ENCODE measurements at regions not wholly inside any gene's neighbourhood (a gene's known extent, or its start where the extent isn't known, plus 50 kb on each side); places are given as distances from the start of the nearest gene placed in this dataset.

GRCh38 chr7:33729726-33730125, 175.6 kb upstream of the BMPER start:
- DNase-seq, result no peak

GRCh38 chr7:33730958-33731357, 174.4 kb upstream of the BMPER start:
- DNase-seq, result no peak

DNA sequence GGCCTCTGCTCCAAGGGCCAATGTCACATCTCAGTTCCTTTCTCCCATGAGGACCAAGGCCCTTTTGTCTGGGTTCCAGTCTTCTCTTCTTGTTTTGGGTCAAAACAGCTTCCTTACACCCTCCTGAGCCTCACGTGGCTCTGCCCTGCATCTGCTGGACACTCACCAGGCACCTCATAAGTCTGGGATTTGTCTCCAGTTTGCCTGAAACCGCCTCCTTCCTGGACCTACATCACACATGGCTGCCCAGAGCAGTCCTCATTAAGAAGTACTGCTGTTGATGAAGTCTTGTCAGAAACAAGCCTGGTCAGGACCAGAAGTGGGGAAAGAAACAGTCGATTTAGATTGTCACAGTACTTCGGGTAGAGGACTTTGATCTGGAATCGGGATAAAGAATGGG, 173.4 kb upstream of the BMPER start:
- DNase-seq, result no peak

DNA sequence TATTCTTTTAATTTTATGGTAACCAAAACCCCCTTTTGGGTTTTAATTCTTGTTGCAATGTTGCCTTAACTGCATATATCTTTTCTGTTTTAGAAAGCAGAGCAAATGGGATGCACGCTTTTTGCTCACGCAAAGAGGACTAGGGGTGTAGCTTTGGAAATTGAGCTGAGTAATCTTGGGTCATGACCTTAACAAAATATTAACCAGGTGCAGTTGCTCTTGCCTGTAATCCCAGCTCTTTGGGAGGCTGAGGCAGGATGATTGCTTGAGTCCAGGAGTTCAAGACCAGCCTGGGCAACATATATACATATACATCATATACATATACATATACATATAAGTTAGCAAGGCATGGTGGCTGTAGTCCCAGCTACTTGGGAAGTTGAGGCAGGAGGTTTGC, 172.9 kb upstream of the BMPER start:
- no peak for DNase-seq

DNA sequence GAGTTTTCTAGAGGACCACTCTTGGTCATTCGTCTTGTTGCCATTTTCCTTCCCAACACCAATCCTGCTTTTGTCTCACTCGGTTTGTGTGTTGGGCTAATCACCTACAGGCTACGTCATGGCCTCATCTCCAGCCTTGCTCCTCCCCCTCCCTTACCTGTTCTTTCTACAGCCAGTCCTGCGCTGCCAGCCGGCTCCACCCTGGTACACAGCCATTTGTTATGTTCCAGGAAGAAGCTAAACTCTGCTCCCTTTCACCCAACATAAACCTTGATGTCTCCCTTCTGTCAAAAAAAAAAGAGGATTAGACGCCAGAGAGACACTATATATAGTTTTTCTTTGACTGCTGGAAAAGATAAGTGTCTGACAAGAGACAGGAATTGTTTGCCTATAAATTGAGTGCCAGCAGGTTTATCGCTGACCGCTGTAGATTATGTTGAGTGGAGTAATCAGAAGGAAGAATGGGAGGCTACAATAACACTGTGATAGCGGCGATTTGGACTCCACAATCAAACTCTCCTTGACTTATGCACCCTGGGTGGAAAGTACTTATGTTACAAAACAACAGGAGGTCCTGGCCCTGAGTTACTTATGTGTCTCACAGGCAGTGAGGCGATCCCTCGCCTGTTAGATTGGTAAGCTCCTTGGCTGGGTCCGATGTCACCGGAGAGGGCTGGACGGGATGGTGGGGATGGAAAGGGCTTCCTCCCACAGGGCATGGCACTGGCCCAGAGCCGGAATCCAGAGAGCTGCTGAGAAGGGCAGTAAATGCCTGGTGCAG, 171.3 kb upstream of the BMPER start:
- no peak for DNase-seq

DNA sequence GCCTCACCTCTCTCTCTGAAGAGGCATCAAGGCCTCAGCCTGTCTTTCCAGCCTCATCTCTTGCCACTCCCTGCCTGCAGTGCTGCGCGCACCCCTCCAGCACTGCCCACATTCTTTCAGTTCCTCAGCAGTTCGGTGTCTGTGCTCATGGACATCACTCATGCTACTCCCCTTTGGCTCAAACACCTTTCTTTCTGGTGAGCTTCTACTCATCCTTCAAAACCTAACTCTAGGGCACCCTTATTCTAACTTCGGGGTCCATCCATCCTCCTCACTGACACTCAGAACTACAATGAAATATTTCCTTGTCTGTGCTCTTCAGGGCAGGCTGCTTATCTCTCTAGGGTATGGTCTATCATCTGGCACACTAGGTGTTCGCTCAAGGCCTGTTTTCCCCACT, 169.9 kb upstream of the BMPER start:
- DNase-seq, result no peak

- no peak for DNase-seq
Measured at GRCh38 chr7:33736521-33737221, 168.7 kb upstream of the BMPER start.

DNA sequence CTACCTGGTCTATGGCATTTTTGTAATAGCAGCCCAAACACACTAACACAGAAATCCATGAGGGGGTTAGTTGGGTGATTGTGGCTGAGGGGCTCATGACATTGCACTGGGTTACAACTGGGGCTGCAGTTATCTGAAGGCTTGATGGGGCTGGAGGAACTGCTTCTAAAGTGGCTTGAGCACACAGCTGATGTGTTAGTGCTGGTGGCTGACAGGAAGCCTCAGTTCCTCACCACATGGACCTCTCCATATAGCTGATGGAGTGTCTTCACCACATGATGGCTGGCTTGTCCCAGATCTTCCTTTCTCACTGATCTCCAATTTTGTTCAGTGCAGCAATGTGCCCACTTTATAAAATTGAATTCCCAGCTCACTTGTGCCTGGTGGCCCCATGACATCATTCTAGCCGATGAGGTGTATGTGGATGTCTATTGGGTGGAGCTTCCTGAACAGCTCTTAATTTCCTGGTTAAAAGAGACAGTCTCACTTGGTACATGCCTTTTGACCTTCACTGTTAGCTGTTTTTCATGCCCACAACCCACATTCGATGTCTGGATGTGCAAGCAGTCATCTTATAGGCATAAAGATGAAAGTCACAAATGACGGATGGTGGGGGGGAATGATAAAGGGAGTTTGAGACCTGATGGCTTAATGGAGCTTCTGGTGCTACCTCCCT, 166.9 kb upstream of the BMPER start:
- no peak for DNase-seq

- no peak for DNase-seq
Measured at GRCh38 chr7:33739286-33739685, 166.1 kb upstream of the BMPER start.

DNA sequence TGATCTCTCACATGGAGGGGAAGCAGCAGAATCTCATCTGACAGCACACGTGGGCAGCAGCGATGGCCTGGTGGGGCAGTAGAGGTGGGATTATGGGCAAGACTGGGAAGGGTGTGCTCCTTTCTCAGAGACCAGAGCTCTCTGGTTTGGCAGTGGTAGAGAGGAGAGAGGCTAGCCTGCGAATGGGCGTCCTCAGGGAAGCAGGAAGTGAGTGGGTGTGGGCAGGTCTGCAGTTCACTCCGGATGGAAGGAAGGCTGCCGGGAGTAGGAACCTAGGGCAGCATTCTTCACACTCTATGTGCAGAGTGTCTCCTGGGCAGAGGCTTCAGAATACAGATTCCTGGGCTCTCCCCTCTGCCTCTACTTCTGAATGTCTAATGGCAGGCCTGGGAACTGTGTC, 162.8 kb upstream of the BMPER start:
- DNase-seq, result no peak

DNA sequence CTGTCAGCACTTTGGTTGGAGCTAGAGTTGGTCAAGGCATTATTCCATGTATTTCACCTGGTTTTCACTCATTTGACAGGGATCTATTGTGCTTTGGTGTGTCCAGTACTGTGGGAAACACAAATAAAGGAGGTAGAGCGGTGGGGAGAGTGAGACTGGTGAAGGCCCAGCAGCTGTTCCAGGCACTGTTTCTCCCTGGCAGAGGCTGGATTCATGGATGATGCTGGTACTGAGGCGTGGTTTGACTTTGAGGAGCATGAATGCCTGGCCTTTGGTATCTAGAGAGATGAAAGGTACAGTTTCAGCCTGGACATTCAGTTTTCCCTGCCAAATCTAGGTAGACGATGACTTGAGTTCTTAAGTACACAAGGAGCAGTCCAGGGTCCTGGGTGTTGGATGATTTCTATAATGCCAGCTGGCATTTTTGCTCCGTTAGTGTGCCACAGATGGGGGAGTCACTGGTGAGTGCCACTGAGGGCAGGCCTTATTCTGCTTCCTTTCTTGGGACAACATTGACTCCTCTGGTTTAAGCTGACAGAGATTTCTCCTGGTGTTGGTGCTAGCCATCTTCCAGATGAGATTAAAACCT, 162.2 kb upstream of the BMPER start:
- DNase-seq, result no peak

DNA sequence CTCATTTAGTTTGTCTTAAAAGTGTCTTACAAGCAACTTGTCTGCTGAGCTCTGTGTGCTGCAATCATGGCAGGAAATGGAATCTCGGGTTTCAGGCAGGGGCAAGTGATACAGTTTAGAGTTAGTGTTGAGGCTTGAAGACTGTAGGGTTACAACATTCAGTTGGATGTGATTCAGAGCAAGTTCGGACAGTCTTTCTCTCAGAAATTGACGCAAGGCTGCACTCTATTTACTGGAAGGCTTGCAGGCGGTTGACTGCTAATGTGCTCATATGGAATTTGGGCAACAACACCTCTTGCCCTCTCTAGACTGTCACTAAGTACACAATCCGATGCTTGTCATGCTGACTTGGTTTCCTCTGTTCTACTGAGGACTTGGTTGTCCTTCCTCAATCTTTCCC, 161.7 kb upstream of the BMPER start:
- DNase-seq, result no peak

- DNase-seq, result peak; percentile 16
Measured at GRCh38 chr7:33744293-33745075, 160.9 kb upstream of the BMPER start.

GRCh38 chr7:33745934-33746333, 159.4 kb upstream of the BMPER start:
- DNase-seq, result no peak

- DNase-seq, result no peak
Measured at GRCh38 chr7:33748793-33749192, 156.5 kb upstream of the BMPER start.

DNA sequence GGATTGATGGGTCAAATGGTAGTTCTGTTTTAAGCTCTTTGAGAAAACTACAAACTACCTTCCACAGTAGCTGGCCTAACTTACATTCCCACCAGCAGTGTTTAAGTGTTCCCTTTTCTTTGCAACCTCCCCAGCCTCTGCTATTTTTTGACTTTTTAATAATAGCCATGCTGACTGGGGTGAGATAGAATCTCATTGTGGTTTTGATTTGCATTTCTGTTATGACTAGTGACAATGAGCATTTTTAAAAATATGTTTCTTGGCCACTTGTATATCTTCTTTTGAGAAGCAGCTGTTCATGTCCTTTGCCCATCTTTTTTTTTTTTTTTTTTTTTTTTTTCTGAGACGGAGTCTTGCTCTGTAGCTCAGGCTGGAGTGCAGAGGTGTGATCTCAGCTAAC, 155.2 kb upstream of the BMPER start:
- DNase-seq, result no peak

DNA sequence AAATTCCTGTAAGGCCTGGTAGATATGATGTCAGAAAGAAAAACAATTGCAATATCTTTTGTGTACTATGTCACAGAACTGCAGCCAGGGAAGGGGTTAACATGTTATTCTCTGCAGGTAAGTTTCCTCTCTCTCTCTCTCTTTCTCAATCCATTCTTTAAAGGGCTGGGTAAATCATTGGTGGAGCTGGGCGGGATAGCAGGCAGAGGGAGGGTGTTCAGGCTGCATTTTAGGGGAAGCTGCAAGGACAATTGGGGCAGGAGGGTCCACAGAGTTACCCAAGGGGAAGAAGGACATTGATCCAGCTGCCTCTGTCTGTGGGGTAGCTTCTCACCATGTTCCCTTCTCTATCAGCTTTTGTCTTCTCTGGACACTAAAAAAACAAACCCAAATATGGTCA, 153.9 kb upstream of the BMPER start:
- no peak for DNase-seq

DNA sequence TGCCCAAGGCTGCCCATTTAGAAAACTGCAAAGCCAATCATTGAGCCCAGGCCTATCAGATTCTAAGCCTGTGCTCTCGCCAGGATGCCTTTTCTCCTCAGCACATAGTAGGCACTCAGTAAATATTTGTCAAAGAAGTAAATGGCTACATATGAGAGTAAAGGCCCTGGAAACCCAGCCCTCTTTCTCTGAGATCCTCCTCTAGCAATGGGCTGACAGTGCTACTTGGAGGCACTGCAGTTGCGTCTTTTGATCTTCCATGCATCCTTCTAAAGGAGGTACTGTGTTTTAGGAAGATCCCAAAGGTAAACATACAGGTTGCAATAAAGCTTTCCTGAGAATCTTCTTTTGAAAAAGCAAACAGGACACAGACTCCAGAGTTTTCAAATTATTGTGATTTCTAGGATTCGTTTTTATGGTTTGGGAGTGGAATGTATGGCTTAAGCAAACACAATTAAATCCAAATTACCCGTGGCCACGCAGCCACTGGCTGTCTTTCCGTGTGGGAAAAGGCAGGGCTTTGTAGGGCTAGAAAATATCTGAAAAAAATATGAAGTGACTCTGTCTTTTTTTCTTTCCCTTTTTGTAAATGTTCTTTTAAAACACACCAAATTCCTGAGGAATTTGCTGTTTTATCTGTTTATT, 151.3 kb upstream of the BMPER start:
- DNase-seq, result no peak

- DNase-seq, result no peak
Measured at GRCh38 chr7:33754933-33755928, 150.1 kb upstream of the BMPER start.

DNA sequence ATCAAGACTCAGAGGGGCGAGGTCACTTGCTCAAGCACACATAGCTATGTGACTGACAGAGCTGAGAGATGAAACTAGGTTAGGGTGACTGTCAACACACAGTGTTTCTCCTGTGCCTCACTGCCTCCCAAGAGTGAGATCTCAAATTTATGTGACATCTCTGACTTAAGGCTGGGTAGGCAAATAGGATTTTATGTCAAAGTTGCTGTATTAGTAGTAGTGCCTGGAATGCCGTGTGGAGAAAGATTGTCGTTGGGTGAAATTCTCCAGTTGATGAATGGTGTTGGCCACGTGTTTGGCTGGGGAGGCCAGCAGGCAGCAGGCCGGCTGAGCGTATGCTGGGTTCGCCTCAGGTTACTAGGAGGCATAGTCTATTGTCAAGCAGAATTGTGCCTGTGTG, 148.3 kb upstream of the BMPER start:
- DNase-seq, result no peak

- DNase-seq, result peak; percentile 49
Measured at GRCh38 chr7:33757563-33758165, 147.7 kb upstream of the BMPER start.

Data from OCI-M1 (cell line).